PC-9 (cell line): ENCODE measurements at regions not wholly inside any gene's neighbourhood (a gene's known extent, or its start where the extent isn't known, plus 50 kb on each side); places are given as distances from the start of the nearest gene placed in this dataset.

Experiments
- CTCF ChIP-seq: fragments of 200-600 bp; sonication (generic); conservative IDR thresholded peaks from 2 replicates; pipeline ENCODE4 v1.6.1; 2017; ENCODE audit warnings: mixed run types, antibody characterized with exemption, mild to moderate bottlenecking, moderate library complexity
- EZH2 ChIP-seq: fragments of 200-600 bp; sonication (generic); IDR thresholded peaks from 2 replicates; pipeline ENCODE4 v1.8.0; 2017; ENCODE audit warnings: antibody characterized with exemption, low read depth

- TF ChIP-seq CTCF: no peak
- no peak for TF ChIP-seq EZH2
Observed at GRCh38 chr13:40180776-40181175, 485.7 kb downstream of the FOXO1 start.
